HG02642 (cell line): ENCODE measurements at regions not wholly inside any gene's neighbourhood (a gene's known extent, or its start where the extent isn't known, plus 50 kb on each side); places are given as distances from the start of the nearest gene placed in this dataset.
A peak's percentile ranks its signal among the peaks of the same experiment; 100 is the strongest.
"Not testable (repeated sequence)": the region's sequence is repeated elsewhere in the genome, so short reads cannot be mapped to it uniquely, and the experiment has no call there.

Experiments
- ATAC-seq: cut with Tn5 transposase; IDR thresholded peaks from one replicate; pipeline ENCODE4 v1.9.1; 2021; ENCODE audit warnings: mild to moderate bottlenecking; ENCODE audit not compliant: unreplicated experiment, poor library complexity

DNA sequence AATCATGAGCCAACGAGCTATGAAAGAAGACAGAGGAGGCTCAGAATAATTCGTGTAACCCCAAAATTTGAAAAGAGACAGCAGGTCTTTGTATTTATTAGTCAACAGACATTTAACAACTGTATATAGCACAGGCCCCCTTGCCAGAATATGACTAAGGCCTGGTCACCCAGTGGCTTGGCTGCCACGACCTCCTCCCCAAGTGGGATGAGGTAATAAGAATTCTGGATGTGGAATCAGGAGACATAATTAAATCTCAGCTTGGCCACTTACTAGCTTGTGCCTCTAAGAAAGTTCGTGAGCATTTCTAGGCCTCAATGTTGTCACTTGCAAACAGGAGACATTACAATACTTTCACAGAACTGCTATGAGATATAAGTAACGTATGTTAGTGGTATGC lies 134.2 kb upstream of the TNFSF4 start:
- no peak for ATAC-seq

DNA sequence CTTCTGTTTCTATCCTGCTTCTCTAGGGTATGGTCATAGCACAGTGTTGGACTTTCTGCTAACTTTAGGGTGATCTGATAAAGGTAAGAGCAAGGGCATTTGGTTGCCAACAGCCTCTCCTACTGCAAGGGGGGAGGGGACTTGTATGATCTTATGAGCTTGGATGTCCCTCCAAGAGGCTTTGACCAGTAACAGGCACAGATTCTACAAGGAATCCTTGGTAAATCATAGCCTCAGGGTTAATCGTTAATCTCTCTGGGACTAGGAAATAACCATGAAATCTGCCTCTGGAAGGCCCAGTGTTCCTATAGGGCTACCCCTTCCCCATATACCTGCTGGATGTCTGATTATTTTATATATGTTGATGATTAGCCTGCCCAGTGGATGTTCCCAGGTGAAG lies 134.8 kb upstream of the TNFSF4 start:
- no peak for ATAC-seq

- ATAC-seq: no peak
These were observed 134.4 kb upstream of the PRDX6 start for GRCh38 chr1:173342736-173343135.

GRCh38 chr1:173344034-173344743 lies 132.9 kb upstream of the PRDX6 start:
- no peak for ATAC-seq

DNA sequence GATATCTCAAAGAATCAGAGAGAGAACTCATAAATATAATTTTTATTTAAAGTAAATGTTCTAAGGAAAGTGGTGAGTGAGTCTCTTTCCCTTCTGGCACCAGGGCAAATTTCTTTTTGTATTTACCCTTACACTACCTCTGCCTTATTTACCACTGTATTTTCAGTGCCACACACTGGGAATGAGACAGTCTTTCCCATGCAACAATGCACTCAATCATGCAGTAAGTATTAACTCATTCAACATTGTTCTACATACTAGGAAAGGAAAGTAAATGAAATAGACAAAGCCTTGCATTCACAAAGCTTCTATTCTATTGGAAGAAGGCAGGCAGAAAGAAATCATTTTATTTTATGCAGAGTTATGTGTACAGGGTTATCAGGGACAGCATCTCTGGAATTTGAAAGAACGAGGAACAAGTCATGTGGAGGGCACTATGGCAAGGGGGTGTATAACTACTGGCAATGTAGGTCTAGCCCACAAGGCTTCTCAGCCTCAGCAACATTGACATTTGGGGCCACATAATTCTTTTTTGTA lies 129.8 kb upstream of the PRDX6 start:
- no peak for ATAC-seq

DNA sequence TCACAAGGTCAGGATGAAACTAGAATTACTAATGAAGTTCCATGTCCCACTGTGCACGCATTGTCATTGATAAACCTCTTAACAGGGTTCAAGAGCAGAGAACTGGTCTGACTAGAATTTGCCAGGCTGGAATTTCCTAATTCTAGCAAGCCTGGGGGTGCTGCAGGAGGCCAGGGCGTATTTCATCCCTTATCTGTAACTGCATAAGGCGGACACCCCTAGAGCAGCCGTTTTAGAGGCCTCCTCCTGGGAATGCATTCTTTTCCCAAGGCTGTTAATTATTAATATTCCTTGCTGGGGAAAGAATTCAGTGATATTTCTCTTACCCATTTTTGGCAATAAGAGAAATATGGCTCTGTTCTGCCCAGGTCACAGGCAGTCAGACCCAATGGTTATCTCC lies 124.5 kb upstream of the PRDX6 start:
- ATAC-seq: not testable (repeated sequence)

GRCh38 chr1:173353350-173353749 lies 123.8 kb upstream of the PRDX6 start:
- ATAC-seq: no peak

DNA sequence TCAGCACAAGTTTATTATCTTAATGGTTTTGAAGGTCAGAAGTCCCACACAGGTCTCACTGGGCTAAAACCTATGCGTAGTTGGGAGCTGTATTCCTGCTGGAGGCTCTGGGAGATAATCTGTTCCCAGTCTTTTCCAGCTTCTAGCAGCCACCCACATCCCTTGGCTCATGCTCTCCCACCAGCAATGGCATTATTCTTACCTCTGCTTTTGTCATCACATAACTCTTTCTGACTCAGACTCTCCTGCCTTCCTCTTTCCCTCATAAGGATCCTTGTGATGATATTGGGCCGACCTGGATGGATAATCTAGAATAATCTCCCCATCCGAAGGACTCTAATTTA lies 122.2 kb upstream of the PRDX6 start:
- ATAC-seq: no peak

DNA sequence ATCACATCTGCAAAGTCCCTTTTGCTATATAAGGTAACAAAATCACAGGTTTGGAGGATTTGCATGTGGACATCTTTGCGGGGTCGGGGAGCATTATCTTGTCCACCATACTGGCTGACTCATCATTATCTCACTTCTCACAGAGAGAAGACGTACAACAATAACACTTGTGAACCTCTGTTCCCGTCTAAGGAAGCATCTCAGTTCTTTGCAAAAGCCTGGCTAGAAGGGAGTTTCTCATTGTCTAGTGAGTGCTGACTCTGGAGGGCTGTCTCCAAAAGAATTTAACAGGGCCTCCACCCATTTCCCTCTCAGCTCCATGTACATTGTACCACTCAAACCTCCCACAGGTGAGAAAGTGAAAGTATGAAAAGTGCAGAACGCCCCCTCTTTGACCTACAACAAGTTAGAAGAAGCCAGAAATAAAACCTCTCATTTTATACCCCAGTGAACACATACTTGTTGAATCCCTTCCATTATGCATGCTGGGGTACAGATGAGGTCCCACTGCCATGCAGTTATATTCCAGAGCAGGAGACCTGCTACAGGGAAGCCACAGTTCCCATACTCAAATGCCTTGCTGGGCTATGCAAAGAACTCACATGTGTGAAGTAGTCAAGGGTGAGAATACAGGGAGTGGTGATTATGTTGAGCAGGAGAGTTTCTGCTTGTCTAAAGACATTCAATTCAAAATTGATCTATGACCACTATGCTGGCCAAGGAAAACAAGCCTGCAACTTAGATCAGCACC lies 121.7 kb upstream of the PRDX6 start:
- peak; percentile 59 for ATAC-seq

DNA sequence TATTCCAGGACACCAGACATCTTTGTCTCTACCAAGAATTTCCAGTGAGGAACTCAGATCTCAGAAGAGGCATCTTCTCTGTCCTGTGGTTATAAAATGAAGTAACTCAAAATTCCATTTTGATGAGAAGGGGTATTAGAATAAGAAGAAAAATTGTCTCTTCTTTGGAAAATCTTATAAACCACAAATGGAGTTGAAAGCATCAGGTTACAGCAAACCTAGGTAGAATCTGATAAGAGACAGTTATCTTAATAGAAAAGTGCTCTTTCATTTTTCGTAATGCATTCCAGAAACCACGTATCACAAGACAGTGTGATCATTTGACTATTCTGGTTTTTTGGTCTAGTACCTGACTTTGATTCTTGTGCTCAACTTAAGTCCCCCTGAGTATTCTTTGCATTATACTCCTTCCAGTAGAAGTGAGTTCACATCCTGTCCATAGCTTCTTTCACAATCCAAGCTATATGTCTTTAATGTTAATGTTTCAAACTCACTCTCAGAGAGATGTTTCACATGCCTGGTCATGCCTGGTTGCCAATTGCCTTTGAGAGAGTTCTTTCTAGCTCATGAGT lies 120.9 kb upstream of the PRDX6 start:
- ATAC-seq: no peak

DNA sequence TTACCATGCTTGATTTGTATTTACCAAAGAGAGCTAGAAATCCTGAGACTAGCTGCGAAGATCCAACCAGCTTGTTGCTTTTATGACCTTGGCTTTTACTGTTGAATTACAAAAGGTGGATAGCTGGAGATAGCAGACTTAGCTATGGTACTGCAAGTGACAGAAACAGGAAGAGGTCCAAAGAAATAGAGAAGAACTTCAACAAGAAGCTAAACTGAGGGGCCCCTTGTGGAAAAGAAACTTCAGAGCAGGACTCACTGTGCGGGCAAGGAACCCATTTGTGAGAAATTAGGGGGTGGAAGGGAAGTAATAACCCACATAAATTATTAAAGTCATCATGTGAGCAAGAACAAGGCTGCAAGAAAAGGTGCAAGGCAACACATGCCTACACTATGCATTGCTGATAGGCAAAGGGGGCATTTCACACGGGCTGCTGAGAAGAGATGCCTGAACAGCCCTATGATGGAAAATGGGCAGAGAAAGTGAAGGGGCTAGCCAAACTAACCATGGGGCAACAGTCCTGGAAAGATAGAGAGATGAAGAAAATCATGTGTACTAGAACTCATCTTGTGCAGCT lies 116.6 kb upstream of the PRDX6 start:
- ATAC-seq: no peak

GRCh38 chr1:173362543-173362942 lies 114.6 kb upstream of the PRDX6 start:
- no peak for ATAC-seq

DNA sequence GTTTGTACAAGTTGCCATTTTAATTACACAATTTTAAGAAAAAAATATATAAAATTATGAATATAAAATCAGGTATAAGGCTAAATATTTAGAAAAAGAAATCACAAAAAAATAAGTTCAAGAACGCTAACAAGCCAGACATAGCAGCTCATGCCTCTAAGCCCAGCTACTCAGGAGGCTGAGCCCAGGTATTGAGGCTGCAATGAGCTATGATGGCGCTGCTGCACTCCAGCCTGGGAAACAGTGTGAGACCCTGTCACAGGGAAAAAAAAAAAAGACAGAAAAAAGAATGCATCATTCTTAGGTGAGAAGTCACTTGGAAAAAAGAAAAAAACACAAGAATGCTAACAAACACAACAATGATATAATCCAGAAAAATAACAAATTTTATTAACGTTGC lies 112.3 kb upstream of the PRDX6 start:
- no peak for ATAC-seq

DNA sequence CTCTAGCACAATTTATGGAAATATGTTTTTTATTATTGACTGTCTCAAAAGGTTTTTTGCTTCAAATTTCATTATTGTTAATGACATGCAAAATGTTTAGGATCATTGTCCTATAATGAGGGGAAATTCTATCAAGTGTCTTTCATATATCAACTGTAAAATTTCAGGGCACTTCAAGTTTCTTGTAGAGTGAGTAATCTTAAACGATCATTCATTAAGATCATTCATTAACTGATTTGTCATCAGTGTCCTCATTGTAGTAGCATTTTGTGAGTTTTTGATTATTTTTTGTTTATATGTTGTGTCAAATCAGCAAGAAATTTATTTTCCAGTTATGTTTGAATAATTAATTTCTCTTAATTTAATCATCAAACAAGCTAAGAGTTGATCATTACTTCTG lies 111.8 kb upstream of the PRDX6 start:
- ATAC-seq: no peak

GRCh38 chr1:173367136-173367535 lies 110.0 kb upstream of the PRDX6 start:
- ATAC-seq: no peak

- ATAC-seq: not testable (repeated sequence)
These were observed 106.5 kb upstream of the PRDX6 start for GRCh38 chr1:173370586-173370985.

- ATAC-seq: not testable (repeated sequence)
These were observed 101.1 kb upstream of the PRDX6 start for GRCh38 chr1:173376065-173376464.

GRCh38 chr1:173377266-173377665 lies 99.9 kb upstream of the PRDX6 start:
- ATAC-seq: no peak

DNA sequence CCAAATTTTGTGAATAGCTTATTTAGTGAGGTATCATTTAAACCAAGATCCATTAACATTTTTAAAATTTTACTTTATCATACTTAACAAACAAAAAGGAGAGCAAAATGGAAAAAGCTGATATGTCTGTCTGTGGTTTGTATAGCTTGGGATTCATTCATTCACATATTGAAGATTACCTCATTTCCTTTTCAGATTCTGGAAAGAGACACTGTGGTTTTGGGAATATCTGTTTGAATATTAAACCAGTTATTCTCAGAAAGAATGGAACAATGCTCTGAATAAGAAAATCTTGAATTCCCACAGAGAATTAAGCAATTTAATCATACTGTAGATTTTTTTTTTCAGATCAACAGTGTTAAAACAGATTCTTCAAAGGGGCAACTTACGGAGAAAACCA lies 93.8 kb upstream of the PRDX6 start:
- no peak for ATAC-seq

- ATAC-seq: no peak
These were observed 88.8 kb upstream of the PRDX6 start for GRCh38 chr1:173388352-173388751.
